ENCODE measurements at regions not wholly inside any gene's neighbourhood (a gene's known extent, or its start where the extent isn't known, plus 50 kb on each side); places are given as distances from the start of the nearest gene placed in this dataset.

GRCh38 chr1:118617916-118618315, 370.2 kb downstream of the TBX15 start:
- DNase-seq (ENCODE audit: low spot score), result no peak
- Histone ChIP-seq H3K36me3 (replicated peaks; ENCODE audit: insufficient read depth, low read depth) (no peaks in the 10 kb centered on the region), H3K4me1 (ENCODE audit: insufficient read depth) (no peaks in the 10 kb centered on the region), H3K79me2 (no peaks in the 10 kb centered on the region), H3K9me2 (replicated peaks; ENCODE audit: insufficient read depth) (no peaks in the 10 kb centered on the region), H3K4me3 (no peak overlapping the region), H3K27ac (no peak overlapping the region), H4K20me1 (ENCODE audit: insufficient read depth, poor library complexity, severe bottlenecking) (no peaks in the 10 kb centered on the region), H3K9me3 (ENCODE audit: low read depth) (no peaks in the 10 kb centered on the region), H3K27me3 (no peaks in the 10 kb centered on the region), H2AFZ (no peak overlapping the region), H3K4me2 (no peak overlapping the region)
- 0% methylated on average over 1 of the region's 1 CpG for WGBS (ENCODE audit: low lambda C conversion rate, missing lambda C conversion rate)
- no peak for TF ChIP-seq EZH2phosphoT487 (IDR thresholded peaks at IDR 0.05; ENCODE audit: low read depth, severe bottlenecking, unreplicated experiment)
- TF ChIP-seq EZH2 (IDR thresholded peaks at IDR 0.05; ENCODE audit: borderline replicate concordance), result no peak
- no peak for TF ChIP-seq CTCF (IDR thresholded peaks at IDR 0.05; ENCODE audit: poor library complexity)

GRCh38 chr1:118615066-118615465, 373.1 kb downstream of the TBX15 start:
- no peaks in the 10 kb centered on the region for H3K9me3 ChIP-seq (ENCODE audit: low read depth)
- no peak overlapping the region for H2AFZ ChIP-seq
- WGBS (ENCODE audit: low lambda C conversion rate, missing lambda C conversion rate), result 84% methylated on average over 2 of the region's 2 CpGs
- no peaks in the 10 kb centered on the region for H3K36me3 ChIP-seq (replicated peaks; ENCODE audit: insufficient read depth, low read depth)
- no peaks in the 10 kb centered on the region for H3K9me2 ChIP-seq (replicated peaks; ENCODE audit: insufficient read depth)
- H3K27ac ChIP-seq, result no peak overlapping the region
- no peak overlapping the region for H3K4me2 ChIP-seq
- H3K4me1 ChIP-seq (ENCODE audit: insufficient read depth), result no peaks in the 10 kb centered on the region
- no peaks in the 10 kb centered on the region for H3K27me3 ChIP-seq
- H3K4me3 ChIP-seq, result no peak overlapping the region
- DNase-seq (ENCODE audit: low spot score), result no peak
- no peaks in the 10 kb centered on the region for H3K79me2 ChIP-seq
- TF ChIP-seq CTCF (IDR thresholded peaks at IDR 0.05; ENCODE audit: poor library complexity) (no peak), EZH2phosphoT487 (IDR thresholded peaks at IDR 0.05; ENCODE audit: low read depth, severe bottlenecking, unreplicated experiment) (no peak), EZH2 (IDR thresholded peaks at IDR 0.05; ENCODE audit: borderline replicate concordance) (no peak)
- H4K20me1 ChIP-seq (ENCODE audit: insufficient read depth, poor library complexity, severe bottlenecking), result no peaks in the 10 kb centered on the region

GRCh38 chr1:118589238-118589846, 398.8 kb downstream of the TBX15 start:
- Histone ChIP-seq H3K4me3 (no peak overlapping the region), H3K4me2 (no peak overlapping the region), H3K27ac (no peak overlapping the region), H2AFZ (no peak overlapping the region), H3K27me3 (no peaks in the 10 kb centered on the region), H3K9me3 (ENCODE audit: low read depth) (no peaks in the 10 kb centered on the region), H3K4me1 (ENCODE audit: insufficient read depth) (no peaks in the 10 kb centered on the region), H3K36me3 (replicated peaks; ENCODE audit: insufficient read depth, low read depth) (no peaks in the 10 kb centered on the region), H4K20me1 (ENCODE audit: insufficient read depth, poor library complexity, severe bottlenecking) (no peaks in the 10 kb centered on the region), H3K79me2 (no peaks in the 10 kb centered on the region), H3K9me2 (replicated peaks; ENCODE audit: insufficient read depth) (no peaks in the 10 kb centered on the region)
- WGBS (ENCODE audit: low lambda C conversion rate, missing lambda C conversion rate), result 45% methylated on average over 5 of the region's 5 CpGs
- DNase-seq (ENCODE audit: low spot score), result no peak
- TF ChIP-seq EZH2 (IDR thresholded peaks at IDR 0.05; ENCODE audit: borderline replicate concordance), result no peak
- no peak for TF ChIP-seq EZH2phosphoT487 (IDR thresholded peaks at IDR 0.05; ENCODE audit: low read depth, severe bottlenecking, unreplicated experiment)
- TF ChIP-seq CTCF (IDR thresholded peaks at IDR 0.05; ENCODE audit: poor library complexity), result no peak

- no peaks in the 10 kb centered on the region for H4K20me1 ChIP-seq (ENCODE audit: insufficient read depth, poor library complexity, severe bottlenecking)
- H3K27ac ChIP-seq, result no peak overlapping the region
- no peaks in the 10 kb centered on the region for H3K27me3 ChIP-seq
- no peak for TF ChIP-seq EZH2phosphoT487 (IDR thresholded peaks at IDR 0.05; ENCODE audit: low read depth, severe bottlenecking, unreplicated experiment)
- no peaks in the 10 kb centered on the region for H3K9me3 ChIP-seq (ENCODE audit: low read depth)
- no peaks in the 10 kb centered on the region for H3K4me1 ChIP-seq (ENCODE audit: insufficient read depth)
- H3K79me2 ChIP-seq, result no peaks in the 10 kb centered on the region
- no peak overlapping the region for H3K4me3 ChIP-seq
- H3K9me2 ChIP-seq (replicated peaks; ENCODE audit: insufficient read depth), result no peaks in the 10 kb centered on the region
- no peaks in the 10 kb centered on the region for H3K36me3 ChIP-seq (replicated peaks; ENCODE audit: insufficient read depth, low read depth)
- no peak overlapping the region for H3K4me2 ChIP-seq
- DNase-seq (ENCODE audit: low spot score), result no peak
- no peak overlapping the region for H2AFZ ChIP-seq
Observed at GRCh38 chr1:118588566-118588965, 399.6 kb downstream of the TBX15 start.

Measured in hepatocyte (in vitro differentiated cells).